GM23338 (cell line): ENCODE measurements at regions not wholly inside any gene's neighbourhood (a gene's known extent, or its start where the extent isn't known, plus 50 kb on each side); places are given as distances from the start of the nearest gene placed in this dataset.

Experiments used
- CREB1 ChIP-seq: fragments of 250-450 bp; sonication (Bioruptor Pico); IDR thresholded peaks from 2 replicates; pipeline ENCODE4 v1.5.0; 2020; ENCODE audit warnings: low read depth, mild to moderate bottlenecking, moderate library complexity
- ETS1 ChIP-seq: IDR thresholded peaks from 2 replicates; pipeline ENCODE4 v1.6.1; 2016; ENCODE audit warnings: antibody characterized with exemption
- EZH2 ChIP-seq: fragments of 200-600 bp; sonication (generic); IDR thresholded peaks from one replicate; pipeline ENCODE4 v1.8.0; 2017; ENCODE audit warnings: antibody characterized with exemption, mild to moderate bottlenecking, low read depth; ENCODE audit not compliant: unreplicated experiment
- EZH2phosphoT487 ChIP-seq: fragments of 200-600 bp; sonication (generic); IDR thresholded peaks from one replicate; pipeline ENCODE4 v1.8.1; 2018; ENCODE audit warnings: antibody characterized with exemption; ENCODE audit not compliant: unreplicated experiment
- JUNB ChIP-seq: IDR thresholded peaks from one replicate; pipeline ENCODE4 v1.6.1; 2016; ENCODE audit warnings: antibody characterized with exemption; ENCODE audit not compliant: unreplicated experiment
- NANOG ChIP-seq: IDR thresholded peaks from 2 replicates; pipeline ENCODE4 v1.6.1; 2016; ENCODE audit warnings: antibody characterized with exemption, borderline replicate concordance
- POLR2AphosphoS5 ChIP-seq: IDR thresholded peaks from 2 replicates; pipeline ENCODE4 v1.6.1; 2016; ENCODE audit warnings: antibody characterized with exemption, low read depth
- ZNF331 ChIP-seq: fragments of 250-450 bp; sonication (Bioruptor Pico); IDR thresholded peaks from 2 replicates; pipeline ENCODE4 v1.5.0; 2020; ENCODE audit warnings: low read depth, mild to moderate bottlenecking, moderate library complexity
- TF ChIP-seq, protein P1 (sequence below), 2 experiments: fragments of 200-600 bp in 1 of 2; sonication (generic) in 1 of 2; conservative IDR thresholded peaks; 2 replicates each; pipeline versions ENCODE4 v1.5.1 to v1.6.1; 2016 to 2017; ENCODE audit warnings: antibody characterized with exemption in 2 of 2, low read depth in 2 of 2, mild to moderate bottlenecking in 2 of 2, moderate library complexity in 1 of 2
- TF ChIP-seq, protein P2 (sequence below): IDR thresholded peaks from one replicate; pipeline ENCODE4 v1.6.1; 2018; ENCODE audit warnings: antibody characterized with exemption; ENCODE audit not compliant: unreplicated experiment

- TF ChIP-seq, protein P1, sequence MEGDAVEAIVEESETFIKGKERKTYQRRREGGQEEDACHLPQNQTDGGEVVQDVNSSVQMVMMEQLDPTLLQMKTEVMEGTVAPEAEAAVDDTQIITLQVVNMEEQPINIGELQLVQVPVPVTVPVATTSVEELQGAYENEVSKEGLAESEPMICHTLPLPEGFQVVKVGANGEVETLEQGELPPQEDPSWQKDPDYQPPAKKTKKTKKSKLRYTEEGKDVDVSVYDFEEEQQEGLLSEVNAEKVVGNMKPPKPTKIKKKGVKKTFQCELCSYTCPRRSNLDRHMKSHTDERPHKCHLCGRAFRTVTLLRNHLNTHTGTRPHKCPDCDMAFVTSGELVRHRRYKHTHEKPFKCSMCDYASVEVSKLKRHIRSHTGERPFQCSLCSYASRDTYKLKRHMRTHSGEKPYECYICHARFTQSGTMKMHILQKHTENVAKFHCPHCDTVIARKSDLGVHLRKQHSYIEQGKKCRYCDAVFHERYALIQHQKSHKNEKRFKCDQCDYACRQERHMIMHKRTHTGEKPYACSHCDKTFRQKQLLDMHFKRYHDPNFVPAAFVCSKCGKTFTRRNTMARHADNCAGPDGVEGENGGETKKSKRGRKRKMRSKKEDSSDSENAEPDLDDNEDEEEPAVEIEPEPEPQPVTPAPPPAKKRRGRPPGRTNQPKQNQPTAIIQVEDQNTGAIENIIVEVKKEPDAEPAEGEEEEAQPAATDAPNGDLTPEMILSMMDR (conservative IDR thresholded peaks at IDR 0.05; ENCODE audit: low read depth in 2 of 2): no peak
- no peak for TF ChIP-seq JUNB
- no peak for TF ChIP-seq NANOG
- no peak for TF ChIP-seq EZH2
- no peak for TF ChIP-seq POLR2AphosphoS5
- TF ChIP-seq ETS1: no peak
- TF ChIP-seq, protein P2, sequence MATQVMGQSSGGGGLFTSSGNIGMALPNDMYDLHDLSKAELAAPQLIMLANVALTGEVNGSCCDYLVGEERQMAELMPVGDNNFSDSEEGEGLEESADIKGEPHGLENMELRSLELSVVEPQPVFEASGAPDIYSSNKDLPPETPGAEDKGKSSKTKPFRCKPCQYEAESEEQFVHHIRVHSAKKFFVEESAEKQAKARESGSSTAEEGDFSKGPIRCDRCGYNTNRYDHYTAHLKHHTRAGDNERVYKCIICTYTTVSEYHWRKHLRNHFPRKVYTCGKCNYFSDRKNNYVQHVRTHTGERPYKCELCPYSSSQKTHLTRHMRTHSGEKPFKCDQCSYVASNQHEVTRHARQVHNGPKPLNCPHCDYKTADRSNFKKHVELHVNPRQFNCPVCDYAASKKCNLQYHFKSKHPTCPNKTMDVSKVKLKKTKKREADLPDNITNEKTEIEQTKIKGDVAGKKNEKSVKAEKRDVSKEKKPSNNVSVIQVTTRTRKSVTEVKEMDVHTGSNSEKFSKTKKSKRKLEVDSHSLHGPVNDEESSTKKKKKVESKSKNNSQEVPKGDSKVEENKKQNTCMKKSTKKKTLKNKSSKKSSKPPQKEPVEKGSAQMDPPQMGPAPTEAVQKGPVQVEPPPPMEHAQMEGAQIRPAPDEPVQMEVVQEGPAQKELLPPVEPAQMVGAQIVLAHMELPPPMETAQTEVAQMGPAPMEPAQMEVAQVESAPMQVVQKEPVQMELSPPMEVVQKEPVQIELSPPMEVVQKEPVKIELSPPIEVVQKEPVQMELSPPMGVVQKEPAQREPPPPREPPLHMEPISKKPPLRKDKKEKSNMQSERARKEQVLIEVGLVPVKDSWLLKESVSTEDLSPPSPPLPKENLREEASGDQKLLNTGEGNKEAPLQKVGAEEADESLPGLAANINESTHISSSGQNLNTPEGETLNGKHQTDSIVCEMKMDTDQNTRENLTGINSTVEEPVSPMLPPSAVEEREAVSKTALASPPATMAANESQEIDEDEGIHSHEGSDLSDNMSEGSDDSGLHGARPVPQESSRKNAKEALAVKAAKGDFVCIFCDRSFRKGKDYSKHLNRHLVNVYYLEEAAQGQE: no peak
- no peak for TF ChIP-seq ZNF331
- TF ChIP-seq EZH2phosphoT487: no peak
- no peak for TF ChIP-seq CREB1 (CRISPR knock-in tag)
These were observed 747.5 kb downstream of the NR2F2 start for GRCh38 chr15:97077975-97078374.
